ENCODE measurements at regions not wholly inside any gene's neighbourhood (a gene's known extent, or its start where the extent isn't known, plus 50 kb on each side); places are given as distances from the start of the nearest gene placed in this dataset.

DNA sequence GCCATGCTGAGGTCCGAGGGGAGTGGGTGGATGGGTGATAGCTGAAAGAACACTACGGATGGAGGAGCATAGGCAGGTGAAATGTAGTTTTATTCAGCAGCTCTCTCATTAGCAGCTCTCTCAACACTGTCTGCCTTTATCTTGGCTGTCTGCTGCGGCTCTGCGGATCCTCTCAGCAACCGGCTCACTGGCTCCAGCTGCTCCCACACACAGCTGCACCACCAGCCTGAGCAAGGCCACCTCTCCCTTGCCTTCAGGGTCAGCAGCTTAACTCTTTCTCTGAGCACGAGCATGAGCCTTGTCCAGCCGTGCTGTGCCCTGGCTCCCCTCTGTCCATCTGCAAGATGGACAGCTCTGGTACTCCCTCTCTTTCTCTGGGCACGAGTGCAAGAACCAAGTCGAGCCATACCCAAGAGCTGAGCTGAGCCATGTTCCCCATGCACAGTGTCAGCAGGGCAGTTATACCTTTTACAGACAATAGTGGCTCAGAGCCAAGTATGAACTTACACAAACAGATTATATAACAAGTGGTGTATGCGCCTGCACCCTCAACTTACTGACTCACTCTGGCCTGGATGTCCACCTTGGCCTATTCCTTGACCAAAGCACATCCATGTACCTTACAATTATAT is 108.5 kb downstream of the MACIR start:
- POLR2A ChIA-PET (ENCODE audit: low non-redundant PET) = no interaction called here
- H3K27ac ChIP-seq = no peak overlapping the region
- no peak for DNase-seq (ENCODE audit: low spot score)
- CTCF ChIA-PET = no interaction called here
- TF ChIP-seq, protein P1, sequence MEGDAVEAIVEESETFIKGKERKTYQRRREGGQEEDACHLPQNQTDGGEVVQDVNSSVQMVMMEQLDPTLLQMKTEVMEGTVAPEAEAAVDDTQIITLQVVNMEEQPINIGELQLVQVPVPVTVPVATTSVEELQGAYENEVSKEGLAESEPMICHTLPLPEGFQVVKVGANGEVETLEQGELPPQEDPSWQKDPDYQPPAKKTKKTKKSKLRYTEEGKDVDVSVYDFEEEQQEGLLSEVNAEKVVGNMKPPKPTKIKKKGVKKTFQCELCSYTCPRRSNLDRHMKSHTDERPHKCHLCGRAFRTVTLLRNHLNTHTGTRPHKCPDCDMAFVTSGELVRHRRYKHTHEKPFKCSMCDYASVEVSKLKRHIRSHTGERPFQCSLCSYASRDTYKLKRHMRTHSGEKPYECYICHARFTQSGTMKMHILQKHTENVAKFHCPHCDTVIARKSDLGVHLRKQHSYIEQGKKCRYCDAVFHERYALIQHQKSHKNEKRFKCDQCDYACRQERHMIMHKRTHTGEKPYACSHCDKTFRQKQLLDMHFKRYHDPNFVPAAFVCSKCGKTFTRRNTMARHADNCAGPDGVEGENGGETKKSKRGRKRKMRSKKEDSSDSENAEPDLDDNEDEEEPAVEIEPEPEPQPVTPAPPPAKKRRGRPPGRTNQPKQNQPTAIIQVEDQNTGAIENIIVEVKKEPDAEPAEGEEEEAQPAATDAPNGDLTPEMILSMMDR (conservative IDR thresholded peaks at IDR 0.05; ENCODE audit: low read depth) = no peak

DNA sequence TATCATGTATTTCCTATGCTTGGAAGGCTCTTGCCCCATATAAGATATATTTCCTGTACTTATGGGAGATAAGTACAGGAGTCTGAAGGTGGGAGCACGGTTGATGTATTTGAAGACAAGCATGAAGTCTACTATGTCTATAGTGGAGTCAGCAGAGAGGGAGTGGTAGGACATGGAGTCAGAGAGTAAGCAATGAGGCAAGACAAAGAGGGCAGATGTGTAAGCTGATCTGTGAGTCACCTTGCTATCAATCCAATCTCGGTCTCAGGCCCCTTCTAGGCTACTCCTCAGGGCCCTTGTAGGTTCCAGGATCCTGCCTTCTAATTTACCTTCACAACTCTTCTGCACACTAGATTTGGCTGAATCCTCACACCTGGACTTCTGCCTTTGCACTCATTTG is 105.5 kb downstream of the MACIR start:
- TF ChIP-seq, protein P1 (conservative IDR thresholded peaks at IDR 0.05; ENCODE audit: low read depth) = no peak
- CTCF ChIA-PET = no interaction called here
- H3K27ac ChIP-seq = no peak overlapping the region
- POLR2A ChIA-PET (ENCODE audit: low non-redundant PET) = no interaction called here
- no peak for DNase-seq (ENCODE audit: low spot score)

DNA sequence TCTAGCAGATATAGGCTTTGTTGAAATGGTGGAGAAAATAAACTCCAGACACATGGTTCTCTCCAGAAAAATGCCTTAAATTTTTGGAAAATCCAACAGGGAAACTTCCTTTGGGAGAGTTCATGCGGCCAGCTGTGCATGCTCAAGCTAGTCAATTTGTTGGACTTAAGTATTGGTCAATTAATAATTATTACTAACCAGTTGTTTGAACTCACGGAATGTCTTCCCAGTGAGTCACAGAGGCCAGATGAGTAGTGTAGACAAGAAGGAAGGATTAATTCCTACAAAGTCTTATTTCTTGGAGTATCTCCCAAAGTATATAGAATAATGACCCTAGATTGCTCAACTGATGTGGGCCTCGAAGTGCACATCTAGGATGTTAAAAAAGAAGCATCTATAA is 103.6 kb downstream of the MACIR start:
- TF ChIP-seq, protein P1 (conservative IDR thresholded peaks at IDR 0.05; ENCODE audit: low read depth) = no peak
- DNase-seq (ENCODE audit: low spot score) = peak; percentile 8
- no peak overlapping the region for H3K27ac ChIP-seq
- POLR2A ChIA-PET (ENCODE audit: low non-redundant PET) = no interaction called here
- CTCF ChIA-PET = no interaction called here

DNA sequence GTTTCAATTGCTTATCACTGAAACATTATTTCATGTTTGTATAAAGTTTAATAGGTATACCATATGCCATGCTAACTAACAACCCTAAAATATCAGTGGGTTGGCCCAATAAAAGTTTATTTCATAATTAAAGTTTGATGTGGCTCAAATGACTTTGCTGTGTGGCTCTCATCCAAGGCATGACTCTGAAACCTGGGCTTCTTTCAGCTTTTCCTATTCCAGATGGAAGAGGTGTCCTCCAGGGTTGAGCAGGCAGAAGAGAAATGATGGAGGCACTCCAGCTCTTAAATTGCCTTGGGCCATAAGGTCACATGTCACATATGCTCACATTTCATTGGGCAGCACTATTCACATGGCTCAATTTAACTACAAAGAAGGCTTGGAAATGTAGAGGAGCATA is 101.9 kb downstream of the MACIR start:
- POLR2A ChIA-PET (ENCODE audit: low non-redundant PET) = no interaction called here
- TF ChIP-seq, protein P1 (conservative IDR thresholded peaks at IDR 0.05; ENCODE audit: low read depth) = no peak
- no peak overlapping the region for H3K27ac ChIP-seq
- CTCF ChIA-PET = no interaction called here
- no peak for DNase-seq (ENCODE audit: low spot score)

DNA sequence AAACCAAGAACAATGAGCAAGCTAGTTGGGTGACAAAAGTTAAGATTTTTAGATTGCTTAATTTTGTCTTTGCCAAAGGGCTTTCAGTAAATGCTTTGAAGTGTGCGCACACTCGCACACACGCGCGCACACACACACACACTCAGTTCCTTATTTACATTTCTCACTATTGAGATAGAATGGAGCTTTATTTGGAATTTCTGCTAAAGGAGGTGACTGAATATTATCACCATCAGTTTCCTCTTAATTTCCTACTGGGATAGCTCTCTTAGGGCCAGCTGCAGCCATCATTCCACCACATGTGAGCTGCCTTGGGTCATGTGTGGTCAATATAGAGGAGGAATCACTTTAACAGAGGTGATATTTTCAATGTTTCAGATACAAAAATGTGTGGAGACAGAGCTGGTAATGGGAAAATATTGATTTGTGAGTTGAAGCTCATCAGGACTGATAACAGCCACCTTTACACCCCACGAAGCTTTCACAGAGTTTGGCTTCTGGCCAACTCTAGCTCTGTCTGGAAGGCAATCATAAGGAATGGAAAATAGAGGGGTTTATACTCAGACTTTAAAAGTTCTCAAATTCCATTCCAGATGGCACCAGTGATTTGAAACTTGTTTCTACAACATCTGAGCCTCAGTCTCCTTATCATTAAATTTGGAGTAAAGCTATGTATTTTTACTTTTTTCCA is 99.9 kb downstream of the MACIR start:
- DNase-seq (ENCODE audit: low spot score) = no peak
- POLR2A ChIA-PET (ENCODE audit: low non-redundant PET) = no interaction called here
- H3K27ac ChIP-seq = no peak overlapping the region
- TF ChIP-seq, protein P1 (conservative IDR thresholded peaks at IDR 0.05; ENCODE audit: low read depth) = no peak
- CTCF ChIA-PET = interaction anchor here (0.6 to 1.1 kb wide), 2 partner anchors 9 to 850 kb away, joined by 3 to 5 read pairs; no protein-coding TSS in a partner anchor

DNA sequence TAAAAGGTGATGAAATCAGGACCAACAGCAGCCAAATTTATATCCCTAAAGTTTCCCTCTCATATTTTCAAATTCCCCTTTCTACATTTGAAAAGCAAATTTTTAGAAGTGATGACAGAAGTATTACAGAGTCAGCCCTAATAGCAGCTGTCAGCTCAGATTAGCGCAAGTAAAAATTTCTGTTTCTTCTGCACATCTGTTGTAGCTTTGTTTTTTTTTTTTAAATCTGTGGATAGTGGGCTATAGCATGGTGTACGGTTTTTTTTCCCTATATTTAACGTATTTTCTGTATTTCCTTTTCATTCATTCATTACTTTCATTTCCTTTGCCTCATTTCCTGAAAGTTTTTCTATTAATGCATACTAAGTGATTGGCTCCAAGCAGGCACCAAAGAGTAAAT is 99.1 kb downstream of the MACIR start:
- TF ChIP-seq, protein P1 (conservative IDR thresholded peaks at IDR 0.05; ENCODE audit: low read depth) = no peak
- POLR2A ChIA-PET (ENCODE audit: low non-redundant PET) = no interaction called here
- CTCF ChIA-PET = no interaction called here
- H3K27ac ChIP-seq = no peak overlapping the region
- no peak for DNase-seq (ENCODE audit: low spot score)

Data from RWPE1 (cell line).